Pancreas (tissue), 10 donors: ENCODE measurements at regions not wholly inside any gene's neighbourhood (a gene's known extent, or its start where the extent isn't known, plus 50 kb on each side); places are given as distances from the start of the nearest gene placed in this dataset.

Experiments
- ATAC-seq, 4 donors: fragments of 200-7000 bp; cut with Tn5 transposase; one replicate each; pipeline versions ENCODE4 v1.8.0 to v1.9.1; 2020; ENCODE audit warnings: mild to moderate bottlenecking in 4 of 4, moderate library complexity in 4 of 4
- DNase-seq, 6 donors: peaks; one replicate each; pipeline ENCODE4 v3.0.0-alpha.2; 2020
- FAIRE-seq: peaks from 2 replicates; lab custom pipeline; 2012; peaks lifted over from hg19 to GRCh38; lab: Jason Lieb, UNC
- H3K27ac ChIP-seq, 4 donors: fragments of 200-600 bp; sonication (generic); 1 replicate in 3 of 4; 2 replicates in 1 of 4; pipeline versions ENCODE4 v1.5.0 to v1.8.0; 2020
- H3K27me3 ChIP-seq, 4 donors: fragments of 200-600 bp; one replicate each; pipeline ENCODE4 v1.8.0; 2021
- H3K36me3 ChIP-seq, 3 donors: fragments of 200-600 bp; sonication (generic) in 1 of 3; one replicate each; pipeline versions ENCODE4 v1.5.0 to v1.8.0; 2020 to 2021
- H3K4me1 ChIP-seq, 3 donors: fragments of 200-600 bp; one replicate each; pipeline ENCODE4 v1.8.0; 2021
- H3K4me3 ChIP-seq, 4 donors: fragments of 200-600 bp; sonication (generic) in 2 of 4; one replicate each; pipeline versions ENCODE4 v1.5.0 to v1.8.0; 2020 to 2021
- H3K9me3 ChIP-seq, 4 donors: fragments of 200-600 bp; one replicate each; pipeline ENCODE4 v1.8.0; 2021
- WGBS, 2 donors: extraction: QIAGEN DNeasy Blood & Tissue Kit; methylation state at CpG; one replicate each; pipeline ENCODE4 v1.1.7; 2013; 5-methylcytosine and 5-hydroxymethylcytosine counted together
- intact Hi-C, 3 donors: fragments of 100-400 bp; cut with DNase I; formaldehyde crosslinking; loops; one replicate each; pipeline versions ENCODE4 v1.11.1 to v1.14.2; 2022
- TF ChIP-seq, protein P1 (sequence below), 4 donors: fragments of 200-600 bp; sonication (generic) in 3 of 4; IDR thresholded peaks; one replicate each; pipeline versions ENCODE4 v1.5.0 to v1.8.0; 2021; ENCODE audit warnings: antibody characterized with exemption in 4 of 4
- donor health status: healthy with polysubstance abuse.
- donor health status: DM: no; HTN: no; CAD: no; lungs with moderate emphysema.
- donor health status: DM: no; HTN: no; CAD: no.
- donor health status: control.
- donor health status: control.
- donor health status: Bipolar disorder and iron deficiency.
- donor health status: DM: yes; HTN: yes; CAD: no.
- donor health status: DM: no; HTN: no; CAD: no.
- donor health status: DM: no; HTN: no; CAD: no.
- donor health status: DM: yes; HTN: yes; CAD: no.

- 47 to 55% methylated on average over 2 of the region's 2 CpGs for WGBS, 2 donors
- no peak for DNase-seq
- no peak for FAIRE-seq
- no peak for ATAC-seq
- H3K4me1 ChIP-seq = peaks cover 0 to 14% (median 0%) of the 10 kb centered on the region in 3 donors
- H3K27me3 ChIP-seq = no peaks in the 10 kb centered on the region
- no peaks in the 10 kb centered on the region for H3K9me3 ChIP-seq
- no peak overlapping the region for H3K4me3 ChIP-seq
- TF ChIP-seq, protein P1, sequence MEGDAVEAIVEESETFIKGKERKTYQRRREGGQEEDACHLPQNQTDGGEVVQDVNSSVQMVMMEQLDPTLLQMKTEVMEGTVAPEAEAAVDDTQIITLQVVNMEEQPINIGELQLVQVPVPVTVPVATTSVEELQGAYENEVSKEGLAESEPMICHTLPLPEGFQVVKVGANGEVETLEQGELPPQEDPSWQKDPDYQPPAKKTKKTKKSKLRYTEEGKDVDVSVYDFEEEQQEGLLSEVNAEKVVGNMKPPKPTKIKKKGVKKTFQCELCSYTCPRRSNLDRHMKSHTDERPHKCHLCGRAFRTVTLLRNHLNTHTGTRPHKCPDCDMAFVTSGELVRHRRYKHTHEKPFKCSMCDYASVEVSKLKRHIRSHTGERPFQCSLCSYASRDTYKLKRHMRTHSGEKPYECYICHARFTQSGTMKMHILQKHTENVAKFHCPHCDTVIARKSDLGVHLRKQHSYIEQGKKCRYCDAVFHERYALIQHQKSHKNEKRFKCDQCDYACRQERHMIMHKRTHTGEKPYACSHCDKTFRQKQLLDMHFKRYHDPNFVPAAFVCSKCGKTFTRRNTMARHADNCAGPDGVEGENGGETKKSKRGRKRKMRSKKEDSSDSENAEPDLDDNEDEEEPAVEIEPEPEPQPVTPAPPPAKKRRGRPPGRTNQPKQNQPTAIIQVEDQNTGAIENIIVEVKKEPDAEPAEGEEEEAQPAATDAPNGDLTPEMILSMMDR (IDR thresholded peaks at IDR 0.05) = no peak
- no peak overlapping the region for H3K27ac ChIP-seq
- H3K36me3 ChIP-seq = no peaks in the 10 kb centered on the region
- intact Hi-C loops = no loop called here
Observed at GRCh38 chr1:232555494-232556210, 74.3 kb downstream of the SIPA1L2 start.

DNA sequence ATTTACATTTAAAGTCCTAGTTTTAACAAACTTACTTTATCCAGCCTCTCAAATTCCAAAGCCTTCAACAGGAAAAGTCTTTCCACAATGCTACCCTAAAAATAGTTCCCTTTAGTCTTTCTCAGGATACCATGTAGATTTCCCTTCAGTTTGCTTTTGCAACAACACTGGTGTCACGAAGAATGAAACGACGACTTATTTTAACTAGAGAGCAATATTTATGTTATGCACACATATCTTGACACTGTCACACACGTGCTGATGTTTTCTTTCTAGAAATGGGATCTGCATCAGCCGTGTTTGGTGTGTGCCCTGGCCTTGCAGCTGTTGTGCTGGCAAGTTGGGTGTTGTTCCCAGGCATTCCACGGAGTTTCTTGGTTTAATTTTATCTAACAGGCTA is 75.5 kb downstream of the SIPA1L2 start:
- Histone ChIP-seq H3K9me3 (no peaks in the 10 kb centered on the region), H3K4me3 (no peak overlapping the region), H3K4me1 (peaks cover 0 to 14% (median 0%) of the 10 kb centered on the region in 3 donors), H3K27me3 (no peaks in the 10 kb centered on the region), H3K27ac (no peak overlapping the region), H3K36me3 (no peaks in the 10 kb centered on the region)
- FAIRE-seq = no peak
- 51% methylated on average over 6 of the region's 6 CpGs for WGBS, 2 donors
- TF ChIP-seq, protein P1 (IDR thresholded peaks at IDR 0.05) = no peak
- no peak for ATAC-seq
- DNase-seq = no peak
- intact Hi-C loops = no loop called here

DNA sequence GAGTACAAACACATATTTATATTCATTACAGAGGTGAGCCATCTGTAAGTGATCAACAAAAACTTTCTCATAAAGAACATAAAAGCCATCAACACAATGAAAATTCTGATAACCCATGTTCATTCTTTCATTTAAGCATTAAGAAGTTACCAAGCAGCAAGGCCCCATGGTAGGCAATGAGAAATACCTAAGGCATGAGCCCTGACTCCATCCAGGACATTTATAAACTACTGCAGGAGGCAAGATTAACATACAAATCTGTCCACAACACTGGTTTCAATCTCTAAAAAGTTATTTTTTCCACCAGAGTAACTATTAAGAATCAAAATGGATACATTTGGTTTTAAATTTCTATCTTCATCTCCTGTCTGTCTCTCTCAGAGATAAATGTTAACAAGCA is 76.1 kb downstream of the SIPA1L2 start:
- intact Hi-C loops = no loop called here

DNA sequence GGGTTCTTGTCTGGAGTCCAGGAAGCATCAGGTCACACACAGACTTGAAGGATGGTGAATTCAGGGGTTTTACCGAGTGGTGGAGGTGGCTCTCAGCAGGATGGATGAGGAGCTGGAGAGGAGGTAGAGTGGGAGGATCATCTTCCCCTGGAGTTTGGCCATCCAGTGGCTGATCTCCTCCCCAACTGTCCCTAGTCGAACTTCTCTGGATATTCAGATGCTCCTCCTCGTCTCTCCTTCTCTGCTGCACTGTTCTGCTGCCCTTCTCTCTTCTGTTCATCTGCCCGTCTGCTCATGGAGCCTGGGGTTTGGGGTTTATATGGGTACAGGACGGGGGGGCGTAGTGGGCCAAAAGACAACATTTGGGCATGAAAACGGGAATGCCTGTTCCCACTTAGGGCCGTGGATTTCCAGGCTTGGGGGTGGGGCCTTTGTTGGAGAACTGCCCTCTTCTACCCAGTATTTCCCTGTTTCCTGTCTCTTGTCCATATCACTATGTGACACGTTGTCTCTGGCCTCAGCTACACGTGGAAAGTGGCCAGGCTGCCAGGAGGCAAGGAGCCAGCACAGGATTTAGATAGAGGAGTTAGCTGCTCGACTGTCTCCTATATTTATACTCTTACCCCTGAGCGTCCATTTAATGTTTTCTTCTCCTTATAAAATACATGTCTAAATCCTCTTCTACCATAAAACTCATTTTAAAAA is 76.7 kb downstream of the SIPA1L2 start:
- no peaks in the 10 kb centered on the region for H3K27me3 ChIP-seq
- 49 to 52% methylated on average over 12 of the region's 12 CpGs for WGBS, 2 donors
- no peak overlapping the region for H3K27ac ChIP-seq
- DNase-seq (peak in 5 of 6 donors; percentile 9 to 61 (median 38)), ATAC-seq (peak in 3 of 4 donors; percentile 65 to 70 (median 67)), FAIRE-seq (no peak)
- peaks cover 0 to 14% (median 0%) of the 10 kb centered on the region in 3 donors for H3K4me1 ChIP-seq
- no peak overlapping the region for H3K4me3 ChIP-seq
- H3K9me3 ChIP-seq = no peaks in the 10 kb centered on the region
- no peaks in the 10 kb centered on the region for H3K36me3 ChIP-seq
- intact Hi-C loops = no loop called here
- TF ChIP-seq, protein P1 (IDR thresholded peaks at IDR 0.05) = no peak

More for the DNA sequence above, 76.1 kb downstream of the SIPA1L2 start:
- FAIRE-seq (no peak), DNase-seq (no peak), ATAC-seq (no peak)
- no peaks in the 10 kb centered on the region for H3K9me3 ChIP-seq
- no peak overlapping the region for H3K4me3 ChIP-seq
- no peak overlapping the region for H3K27ac ChIP-seq
- H3K4me1 ChIP-seq = peaks cover 0 to 14% (median 0%) of the 10 kb centered on the region in 3 donors
- H3K27me3 ChIP-seq = no peaks in the 10 kb centered on the region
- H3K36me3 ChIP-seq = no peaks in the 10 kb centered on the region
- TF ChIP-seq, protein P1 (IDR thresholded peaks at IDR 0.05) = no peak

DNA sequence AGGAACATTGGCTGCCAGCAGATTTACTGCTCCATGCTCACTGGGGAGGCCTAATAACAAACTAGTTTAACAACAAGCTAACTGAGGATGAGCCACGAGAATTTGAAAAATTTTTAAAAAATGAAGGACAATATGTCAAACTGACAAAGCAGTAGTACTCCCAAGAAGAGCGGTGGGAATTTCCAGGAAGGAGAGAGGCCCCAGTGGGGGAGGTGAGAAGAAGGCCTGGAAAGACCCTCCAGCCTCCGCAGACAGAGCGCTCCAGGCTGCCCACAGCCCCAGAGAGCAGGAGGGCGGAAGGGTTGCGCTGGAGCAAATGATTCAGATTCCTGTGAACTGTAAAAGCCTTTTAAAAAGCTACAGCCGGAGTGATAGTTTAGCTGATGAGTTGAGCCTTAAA is 78.5 kb downstream of the SIPA1L2 start:
- no peak overlapping the region for H3K4me3 ChIP-seq
- FAIRE-seq = no peak
- H3K27me3 ChIP-seq = no peaks in the 10 kb centered on the region
- TF ChIP-seq, protein P1 (IDR thresholded peaks at IDR 0.05) = no peak
- no peak overlapping the region for H3K27ac ChIP-seq
- H3K9me3 ChIP-seq = no peaks in the 10 kb centered on the region
- no peak for DNase-seq
- peak in 1 of 4 donors; percentile 27 for ATAC-seq
- no peaks in the 10 kb centered on the region for H3K36me3 ChIP-seq
- 88 to 91% methylated on average over 7 of the region's 7 CpGs for WGBS, 2 donors
- H3K4me1 ChIP-seq = peaks cover 0 to 14% (median 0%) of the 10 kb centered on the region in 3 donors
- intact Hi-C loops = no loop called here
